Stimulated activated CD4-positive, alpha-beta T cell treated with anti-CD3 and anti-CD28 coated beads, Interleukin-4, amount 100 ng/mL, for 1 hour (primary cell): ENCODE measurements at regions not wholly inside any gene's neighbourhood (a gene's known extent, or its start where the extent isn't known, plus 50 kb on each side); places are given as distances from the start of the nearest gene placed in this dataset.

ENCODE experiments used
- DNase-seq: peaks from one replicate; pipeline ENCODE4 v3.0.0-alpha.2; 2020

DNA sequence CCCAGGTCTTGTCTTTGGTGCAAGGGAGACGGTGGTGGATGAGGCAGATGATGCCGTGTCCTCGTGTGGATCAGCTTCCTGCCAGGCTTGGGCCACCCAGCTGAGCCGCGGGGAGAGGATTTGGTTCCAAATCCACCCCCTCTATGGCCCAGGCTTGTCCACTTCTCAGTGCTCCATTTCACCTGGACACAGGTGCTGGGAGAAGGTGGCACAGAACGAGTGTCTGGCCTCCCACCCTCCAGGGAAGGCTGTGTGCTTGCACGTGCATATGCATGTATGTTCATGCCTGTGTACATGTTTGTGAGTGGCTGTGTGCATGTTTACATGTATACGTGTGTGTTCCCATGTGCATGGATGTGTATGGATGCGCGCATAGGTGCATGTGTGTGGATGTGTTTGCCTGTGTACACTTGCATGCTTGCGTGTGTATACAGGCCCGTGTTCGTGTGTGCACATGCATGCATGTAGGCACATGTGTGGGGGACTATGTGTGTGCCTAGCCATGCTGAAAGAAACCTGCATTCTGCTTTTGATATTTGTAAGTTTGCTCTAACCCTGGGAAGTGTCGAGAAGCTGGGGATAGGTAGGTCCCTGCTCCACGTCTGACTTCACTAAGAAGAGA is 196.3 kb downstream of the IRF8 start:
- no peak for DNase-seq

DNA sequence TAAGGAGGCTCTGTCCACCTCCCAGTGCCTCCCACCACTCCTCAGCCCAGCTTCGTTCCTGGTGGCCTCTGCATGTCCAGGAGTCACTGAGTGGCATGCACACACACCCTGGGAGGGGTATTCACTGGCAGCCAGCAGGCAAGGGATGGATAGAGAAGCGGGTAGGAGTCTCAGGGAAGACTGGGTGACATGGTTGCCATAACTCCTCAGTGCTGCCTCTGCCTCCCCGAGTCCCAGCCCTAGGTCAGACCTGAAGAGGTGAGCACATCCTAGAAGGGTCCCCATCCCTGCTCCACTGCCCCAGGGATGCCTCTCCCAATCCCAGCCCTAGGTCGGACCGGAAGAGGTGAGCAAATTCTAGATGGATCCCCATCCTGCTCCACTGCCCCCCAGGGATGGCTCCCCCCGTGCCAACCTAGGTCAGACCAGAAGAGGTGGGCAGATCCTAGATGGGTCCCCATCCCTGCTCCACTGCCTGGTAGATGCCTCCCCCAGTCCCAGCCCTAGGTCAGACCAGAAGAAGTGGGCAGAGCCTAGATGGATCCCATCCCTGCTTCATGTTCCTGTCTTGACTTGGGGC is 197.0 kb downstream of the IRF8 start:
- no peak for DNase-seq

DNA sequence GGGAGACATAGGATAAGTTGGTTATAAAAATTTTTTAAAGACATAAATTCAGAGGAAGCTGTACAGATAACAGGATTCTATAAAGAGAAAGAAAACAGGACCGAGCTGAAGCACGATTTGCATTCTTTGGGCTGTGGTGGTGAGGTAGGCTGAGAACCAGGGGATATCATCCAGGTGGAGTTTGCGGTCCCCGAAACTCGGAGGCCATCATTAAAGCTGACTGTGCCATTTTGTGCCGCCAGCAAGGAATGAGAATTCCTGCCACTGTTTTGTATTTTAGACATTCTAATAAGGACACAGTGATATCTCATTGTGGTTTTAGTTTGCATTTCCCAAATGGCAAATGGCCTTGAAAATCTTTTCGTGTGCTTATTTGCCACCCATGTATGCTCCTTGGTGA is 197.9 kb downstream of the IRF8 start:
- no peak for DNase-seq

DNA sequence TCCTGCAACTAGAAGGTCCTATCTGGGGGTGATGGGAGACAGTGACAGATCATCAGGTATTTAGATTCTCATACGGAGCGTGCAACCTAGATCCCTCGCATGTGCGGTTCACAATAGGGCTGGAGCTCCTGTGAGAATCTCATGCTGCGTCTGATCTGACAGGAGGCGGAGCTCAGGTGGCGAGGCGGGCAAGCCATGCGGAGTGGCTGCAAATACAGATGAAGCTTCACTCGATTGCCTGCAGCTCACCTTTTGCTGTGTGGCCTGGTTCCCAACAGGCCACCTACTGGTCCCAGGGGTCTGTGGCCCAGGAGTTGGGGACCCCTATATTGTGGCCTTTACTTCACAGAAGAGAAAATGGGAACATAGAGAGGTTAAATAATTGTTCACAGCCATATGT is 200.4 kb downstream of the IRF8 start:
- no peak for DNase-seq

DNA sequence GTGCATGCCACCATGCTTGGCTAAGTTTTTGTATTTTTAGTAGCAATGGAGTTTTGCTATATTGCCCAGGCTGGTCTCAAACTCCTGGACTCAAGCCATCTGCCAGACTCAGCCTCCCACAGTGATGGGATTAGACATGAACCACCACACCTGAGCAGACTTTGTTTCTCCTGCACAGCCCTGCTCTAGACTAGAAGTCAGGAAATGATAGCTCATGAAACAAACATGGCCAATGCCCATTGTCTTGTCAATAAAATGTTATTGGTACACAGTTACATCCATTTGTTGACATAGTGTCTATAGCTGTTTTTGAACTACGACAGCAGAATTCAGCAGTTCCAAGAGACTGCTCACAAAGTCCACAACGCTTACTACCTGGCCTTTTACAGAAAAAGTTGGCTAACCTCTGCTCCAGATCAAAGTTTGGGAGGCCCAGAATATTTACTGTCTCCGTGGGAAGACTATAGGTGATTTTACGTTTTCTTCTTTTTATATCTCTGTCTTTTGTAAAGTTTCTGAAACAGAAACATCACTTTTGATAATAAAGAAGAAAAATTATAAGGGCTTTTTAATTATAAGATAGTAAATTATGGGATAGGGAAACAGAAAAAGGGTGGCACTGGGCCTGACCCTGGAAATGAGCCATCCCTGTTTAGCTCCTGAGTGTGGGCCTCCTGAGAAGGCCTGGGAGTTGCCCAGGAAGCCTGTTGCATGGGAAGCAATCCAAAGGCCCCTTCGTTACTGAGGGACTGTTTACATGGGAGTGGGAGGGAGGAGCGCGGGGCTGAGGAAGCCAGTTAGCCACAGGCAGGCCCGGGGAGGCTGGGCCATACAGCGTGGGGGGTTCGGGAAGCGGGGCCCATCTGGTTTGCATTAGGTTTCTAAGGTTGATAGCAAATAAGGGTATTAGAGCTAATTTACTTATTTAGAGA is 201.5 kb downstream of the IRF8 start:
- no peak for DNase-seq

DNA sequence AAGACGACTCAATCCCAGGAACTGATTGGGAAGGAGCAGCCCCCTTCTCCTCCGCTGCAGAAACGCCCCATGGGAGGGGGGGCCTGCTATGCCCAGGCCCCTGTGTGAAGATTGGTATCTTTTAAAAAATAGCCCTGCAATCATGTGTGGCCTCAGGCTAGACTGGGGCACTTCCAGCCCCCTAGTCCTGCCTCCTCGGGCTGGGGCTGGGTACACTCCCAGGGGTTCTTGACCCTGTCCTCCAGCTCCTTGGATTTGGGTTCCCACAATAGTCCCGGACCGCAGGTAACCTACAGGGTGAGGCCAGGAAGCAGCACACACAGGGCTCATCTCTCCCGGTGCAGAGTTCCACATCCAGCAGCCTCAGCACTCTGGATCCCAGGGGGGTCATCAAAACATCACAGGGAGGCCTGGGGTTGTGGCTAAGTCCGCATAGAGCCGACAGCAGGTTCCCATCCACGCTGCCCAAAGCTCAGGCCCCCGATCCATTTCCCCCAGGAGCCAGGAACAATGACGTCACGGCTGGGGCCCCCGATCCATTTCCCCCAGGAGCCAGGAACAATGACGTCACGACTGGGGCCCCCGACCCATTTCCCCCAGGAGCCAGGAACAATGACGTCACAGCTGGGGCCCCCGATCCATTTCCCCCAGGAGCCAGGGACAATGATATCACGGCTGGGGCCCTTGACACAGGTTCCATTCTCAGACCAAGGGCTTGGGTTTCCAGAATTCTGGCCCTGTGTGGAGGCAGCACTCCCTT is 202.4 kb downstream of the IRF8 start:
- no peak for DNase-seq

DNA sequence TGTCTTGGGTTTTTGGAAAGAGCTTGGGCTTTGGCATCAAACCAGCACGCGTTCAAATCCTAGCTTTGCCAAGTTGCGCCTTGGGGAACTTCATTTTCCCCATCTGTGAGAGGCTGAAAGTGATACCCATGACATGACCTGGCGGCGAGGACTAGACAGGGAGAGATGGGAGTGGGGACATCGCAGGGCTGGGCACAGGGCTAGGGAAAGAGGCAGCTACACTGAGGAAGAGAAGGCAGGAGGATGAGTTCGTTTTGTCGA is 202.9 kb downstream of the IRF8 start:
- no peak for DNase-seq

DNA sequence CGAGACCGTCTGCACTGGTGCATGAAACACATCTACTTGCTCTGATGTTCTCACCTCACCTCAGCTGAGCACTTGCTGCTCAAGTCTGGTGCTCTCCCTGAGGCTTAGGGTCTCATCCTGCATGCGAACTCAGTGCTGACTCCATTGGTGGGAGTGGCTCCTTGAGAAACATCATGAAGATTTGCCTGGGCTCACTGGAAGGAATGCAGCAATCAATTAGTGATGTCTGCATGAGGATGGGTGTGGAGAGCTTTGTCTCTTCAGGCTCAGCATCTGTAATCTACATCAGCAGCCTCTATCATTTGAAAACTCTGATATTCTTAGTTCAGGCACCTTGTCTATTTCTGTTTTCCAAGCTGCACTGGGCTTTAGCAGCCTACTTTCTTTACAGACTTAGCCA is 204.4 kb downstream of the IRF8 start:
- no peak for DNase-seq

DNA sequence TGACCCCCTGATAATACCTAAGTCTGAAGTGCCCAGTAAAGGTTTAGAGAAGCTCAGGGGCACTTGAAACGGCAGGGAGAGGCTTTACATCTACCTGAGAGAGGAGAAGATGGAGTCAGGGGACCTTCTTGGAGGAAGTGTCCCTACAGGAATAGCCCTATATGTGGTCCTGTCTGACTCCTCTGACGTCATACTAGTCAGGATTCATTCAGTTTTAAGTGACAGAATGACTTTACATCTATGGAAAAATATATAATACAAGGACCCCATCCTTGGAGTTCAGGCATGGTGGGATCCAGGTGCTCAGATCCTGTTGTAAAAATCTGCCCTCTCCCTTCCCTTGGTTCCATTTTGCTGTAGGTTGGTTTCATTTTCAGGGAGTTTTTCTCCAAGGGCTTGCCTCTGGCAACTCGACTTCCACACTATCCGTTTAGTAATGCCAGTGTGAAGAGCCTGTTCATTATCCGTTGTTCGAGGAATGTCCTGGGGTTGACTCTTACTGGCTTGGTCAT is 205.6 kb downstream of the IRF8 start:
- no peak for DNase-seq

DNA sequence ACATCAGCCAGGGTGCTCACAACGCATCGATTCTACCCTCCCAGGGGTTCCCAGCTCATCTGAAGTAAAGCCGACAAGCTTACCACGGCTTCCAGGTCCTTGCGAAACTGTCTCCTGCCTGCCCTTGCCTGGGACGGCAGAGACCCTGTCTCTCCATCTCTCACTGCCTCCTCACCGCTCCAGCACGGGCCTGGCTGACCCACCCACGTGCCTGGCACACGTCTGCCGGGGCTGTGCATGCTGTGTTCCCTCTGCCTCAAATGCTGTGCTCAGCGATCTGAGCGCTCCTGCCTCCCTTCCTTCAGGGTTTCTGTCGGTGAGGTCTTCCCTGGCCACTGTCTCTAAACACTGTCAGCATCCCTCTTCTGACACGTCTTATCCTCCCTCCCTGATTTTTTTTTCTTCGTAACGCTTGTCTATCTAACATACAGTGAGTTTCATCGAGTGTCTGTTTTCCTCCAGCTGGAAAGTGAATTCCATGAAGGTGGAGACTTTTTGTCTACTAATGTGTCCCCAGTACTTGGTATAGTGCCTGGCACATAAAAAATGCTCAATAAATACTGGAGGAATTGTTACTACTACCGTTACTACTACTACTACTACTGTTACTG is 208.4 kb downstream of the IRF8 start:
- no peak for DNase-seq

DNA sequence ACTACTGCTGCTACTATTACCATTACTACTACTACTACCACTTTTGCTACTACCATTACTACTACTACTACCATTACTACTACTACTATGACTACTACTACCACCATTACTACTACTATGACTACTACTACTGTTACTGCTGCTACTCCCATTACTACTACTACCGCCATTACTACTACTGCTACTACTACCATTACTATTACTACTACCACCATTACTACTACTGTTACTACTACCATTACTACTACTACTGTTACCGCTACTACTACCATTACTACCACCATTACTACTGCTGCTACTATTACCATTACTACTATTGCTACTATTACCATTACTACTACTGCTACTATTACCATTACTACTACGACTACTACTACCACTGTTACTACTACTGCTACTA is 209.1 kb downstream of the IRF8 start:
- no peak for DNase-seq

DNA sequence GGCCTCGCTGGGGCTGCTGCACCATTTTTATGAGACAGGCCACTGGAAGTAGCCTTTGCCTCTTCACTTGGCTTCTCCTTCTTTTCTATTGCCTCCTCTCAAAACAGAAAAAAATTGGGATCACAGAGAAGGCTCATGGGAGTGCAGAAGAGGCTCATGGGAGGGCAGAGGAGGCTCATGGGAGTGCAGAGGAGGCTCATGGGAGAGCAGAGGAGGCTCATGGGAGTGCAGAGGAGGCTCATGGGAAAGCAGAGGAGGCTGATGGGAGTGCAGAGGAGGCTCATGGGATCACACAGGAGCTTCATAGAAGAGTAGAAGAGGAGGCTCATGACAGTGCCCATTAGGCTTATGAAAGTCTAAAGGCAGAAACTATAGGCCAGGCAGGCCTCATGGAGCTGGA is 211.2 kb downstream of the IRF8 start:
- no peak for DNase-seq

DNA sequence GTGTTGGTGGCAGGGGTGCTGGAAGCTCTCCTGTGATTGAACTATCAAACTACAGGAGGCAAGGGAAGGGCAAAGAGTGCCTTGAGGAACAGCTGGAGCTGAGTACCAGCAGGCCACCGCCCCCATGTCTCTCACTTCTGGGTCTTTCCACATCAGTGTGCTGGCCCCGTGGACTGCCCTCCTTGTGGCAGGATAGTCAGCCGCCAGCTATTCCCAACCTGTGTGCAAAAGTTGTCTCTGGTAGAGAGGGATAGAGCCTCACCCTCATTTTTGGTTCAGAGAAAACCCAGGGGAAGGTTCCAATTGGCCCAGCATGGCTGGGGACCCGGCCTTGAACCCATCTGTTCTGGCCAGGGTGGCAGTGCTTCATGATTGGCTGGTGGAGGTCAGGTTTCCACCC is 211.8 kb downstream of the IRF8 start:
- no peak for DNase-seq

DNA sequence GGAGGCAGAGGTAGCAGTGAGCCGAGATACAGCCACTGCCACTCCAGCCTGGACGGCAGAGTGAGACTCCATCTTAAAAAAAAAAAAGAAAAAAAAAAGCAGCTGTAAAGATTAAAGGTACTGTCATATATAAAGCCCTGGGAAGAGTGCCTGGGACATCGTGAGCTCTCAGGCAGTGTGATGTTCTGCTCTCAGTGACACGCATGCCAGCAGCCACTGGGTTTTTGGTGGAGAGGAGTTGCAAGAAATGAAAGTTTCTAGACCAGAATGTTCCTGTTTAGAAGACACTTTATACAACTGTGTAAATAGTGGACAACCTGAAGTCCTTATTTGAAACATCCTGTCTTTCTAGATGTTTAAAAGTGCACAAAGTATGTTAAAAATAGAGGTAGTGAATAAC is 213.2 kb downstream of the IRF8 start:
- no peak for DNase-seq

DNA sequence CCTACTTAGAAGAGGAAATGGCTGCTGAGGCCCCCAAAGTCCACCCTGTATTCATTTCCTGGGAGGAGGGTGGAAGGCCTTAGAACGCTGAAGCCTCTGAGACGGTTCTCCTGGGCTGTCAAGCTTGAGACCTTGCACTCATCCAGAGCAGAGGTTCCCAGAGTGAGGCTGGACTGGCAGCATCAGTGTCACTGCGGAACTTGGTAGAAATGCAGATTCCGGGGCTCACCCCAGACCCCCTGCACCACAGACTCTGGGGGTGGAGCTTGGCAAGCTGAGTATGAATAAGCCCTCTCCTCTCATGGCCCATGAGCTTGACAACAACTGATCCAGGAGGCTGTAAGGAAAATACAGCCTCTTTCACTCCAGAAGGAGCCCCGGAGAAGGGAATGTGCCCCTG is 218.3 kb downstream of the IRF8 start:
- no peak for DNase-seq

DNA sequence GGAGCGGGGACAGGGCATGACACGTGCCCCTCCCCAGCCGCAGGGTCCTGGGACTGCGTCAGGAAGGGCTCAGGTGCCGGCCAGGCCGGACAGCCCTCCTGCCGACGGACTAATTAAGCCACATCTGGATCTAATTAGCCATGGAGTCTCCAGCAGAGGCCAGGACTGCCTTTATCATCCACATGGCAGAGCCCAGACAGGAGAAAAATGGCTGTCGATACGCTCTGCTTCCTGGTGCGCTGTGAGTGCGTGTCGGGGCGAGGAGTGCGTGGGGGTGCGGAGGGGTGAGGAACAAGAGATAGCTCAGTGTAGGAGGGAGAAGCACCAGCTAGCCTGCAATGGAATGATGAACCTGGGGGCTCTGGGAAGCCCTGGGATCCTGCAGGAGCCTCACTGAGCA is 218.8 kb downstream of the IRF8 start:
- no peak for DNase-seq

DNA sequence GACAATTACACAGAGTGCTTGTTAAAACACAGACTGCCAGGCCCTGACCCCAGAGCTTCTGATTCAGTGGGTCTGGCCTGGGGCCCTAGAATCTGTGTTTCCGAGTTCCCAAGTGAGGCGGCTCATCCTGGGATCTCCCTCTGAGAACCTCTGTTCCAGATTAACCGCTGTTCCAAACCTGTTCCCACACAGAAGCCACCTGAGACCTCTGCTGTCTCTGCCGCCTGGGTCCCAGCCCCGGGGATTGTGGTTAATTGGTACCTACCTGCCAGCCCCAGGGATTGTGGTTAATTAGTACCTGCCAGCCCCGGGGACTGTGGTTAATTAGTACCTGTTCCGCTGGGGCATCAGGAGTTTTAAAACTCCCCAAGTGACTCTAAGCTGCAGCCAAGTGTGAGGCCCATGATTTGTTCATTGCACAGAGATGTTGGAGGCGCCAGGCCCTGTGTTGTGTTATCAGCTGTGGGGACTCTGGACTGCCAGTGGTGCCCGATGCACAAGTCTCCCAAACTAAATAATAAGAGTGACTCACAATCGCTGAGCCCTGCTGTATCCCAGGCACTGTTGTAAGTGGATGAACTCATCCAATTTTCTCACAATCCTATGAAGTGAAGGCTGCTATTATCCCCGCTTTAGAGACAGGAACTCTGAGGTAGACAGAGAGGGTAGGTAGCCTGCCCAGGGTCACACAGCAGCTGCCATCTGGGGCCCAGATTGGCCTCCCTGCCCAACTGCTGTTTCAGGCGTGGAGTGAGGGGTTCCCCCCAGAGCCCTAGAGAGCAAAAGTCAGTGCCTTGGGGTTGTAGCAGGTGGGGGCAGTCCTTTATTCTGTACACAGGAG is 219.7 kb downstream of the IRF8 start:
- DNase-seq = no peak

DNA sequence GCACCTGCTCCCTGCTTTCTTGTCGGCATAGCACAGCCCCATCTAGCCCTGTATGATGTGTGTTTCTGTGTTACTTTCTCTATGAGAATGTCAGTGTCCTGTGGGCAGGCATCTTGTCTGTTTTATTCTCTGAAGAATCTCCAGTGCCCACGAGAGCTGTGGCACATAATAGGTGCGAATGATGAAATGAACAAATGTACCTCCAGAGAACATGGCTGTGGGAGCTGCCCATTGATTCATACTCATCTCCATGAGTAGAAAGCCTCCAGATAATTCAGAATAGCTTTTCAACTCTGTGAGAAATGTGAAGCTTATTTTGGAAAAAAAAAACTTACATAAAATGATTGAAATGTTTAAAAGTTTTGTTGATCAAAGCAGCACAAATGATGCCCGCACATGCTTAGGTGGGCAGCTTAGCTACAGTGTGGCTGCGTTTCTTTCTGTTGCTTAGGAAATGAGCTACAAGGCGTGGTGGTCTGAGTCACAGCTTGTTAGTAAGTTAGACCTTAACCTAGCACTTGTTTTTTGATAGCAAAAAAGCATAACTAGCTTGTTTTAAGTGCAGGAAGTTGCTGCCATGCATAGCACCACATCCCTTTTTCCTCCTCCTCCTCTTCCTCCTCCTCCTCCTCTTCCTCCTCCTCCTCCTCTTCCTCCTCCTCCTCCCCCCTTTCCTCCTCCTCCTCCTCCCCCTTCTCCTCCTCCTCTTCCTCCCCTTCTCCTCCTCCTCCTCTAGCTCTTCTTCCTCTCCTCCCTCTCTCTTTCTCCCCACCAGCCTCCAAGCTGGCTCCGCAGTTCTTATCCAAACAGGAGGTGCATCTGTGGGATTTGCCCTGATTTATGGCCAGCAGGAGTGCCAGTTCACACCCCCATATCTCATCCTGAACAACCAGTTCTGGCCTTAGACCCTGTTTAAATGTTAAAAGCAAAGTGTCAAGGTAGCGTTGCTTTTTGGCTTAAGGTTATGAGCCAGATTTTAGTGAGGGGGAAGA is 221.5 kb downstream of the IRF8 start:
- DNase-seq = no peak

DNA sequence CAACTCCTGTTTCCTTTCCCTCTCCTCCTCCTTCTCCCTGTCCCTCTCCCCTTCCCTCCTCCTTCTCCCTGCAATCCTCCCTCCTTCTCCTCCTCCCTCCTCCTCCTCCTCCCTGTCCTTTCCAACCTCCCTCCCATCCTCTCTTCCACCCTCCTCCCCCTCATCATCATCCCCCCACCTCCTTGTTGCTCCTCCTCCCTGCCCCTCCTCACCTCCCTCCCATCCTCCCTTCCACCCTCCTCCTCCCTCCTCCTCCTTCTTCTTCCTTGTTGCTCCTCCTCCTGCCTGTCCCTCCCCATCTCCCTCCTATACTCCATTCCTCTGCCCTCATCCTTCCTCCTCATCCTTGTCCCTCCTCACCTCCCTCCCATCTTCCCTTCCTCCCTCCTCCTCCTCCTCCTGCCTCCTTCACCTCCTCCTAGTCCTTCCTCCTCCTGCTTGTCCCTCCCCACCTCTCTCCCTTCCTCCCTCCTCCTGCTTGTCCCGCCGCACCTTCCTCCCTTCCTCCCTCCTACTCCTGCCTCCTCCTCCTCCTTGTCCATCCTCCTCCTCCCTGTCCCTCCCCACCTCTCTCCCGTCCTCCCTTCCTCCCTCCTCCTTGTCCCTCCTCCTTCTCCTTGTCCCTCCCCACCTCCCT is 222.5 kb downstream of the IRF8 start:
- DNase-seq = no peak

DNA sequence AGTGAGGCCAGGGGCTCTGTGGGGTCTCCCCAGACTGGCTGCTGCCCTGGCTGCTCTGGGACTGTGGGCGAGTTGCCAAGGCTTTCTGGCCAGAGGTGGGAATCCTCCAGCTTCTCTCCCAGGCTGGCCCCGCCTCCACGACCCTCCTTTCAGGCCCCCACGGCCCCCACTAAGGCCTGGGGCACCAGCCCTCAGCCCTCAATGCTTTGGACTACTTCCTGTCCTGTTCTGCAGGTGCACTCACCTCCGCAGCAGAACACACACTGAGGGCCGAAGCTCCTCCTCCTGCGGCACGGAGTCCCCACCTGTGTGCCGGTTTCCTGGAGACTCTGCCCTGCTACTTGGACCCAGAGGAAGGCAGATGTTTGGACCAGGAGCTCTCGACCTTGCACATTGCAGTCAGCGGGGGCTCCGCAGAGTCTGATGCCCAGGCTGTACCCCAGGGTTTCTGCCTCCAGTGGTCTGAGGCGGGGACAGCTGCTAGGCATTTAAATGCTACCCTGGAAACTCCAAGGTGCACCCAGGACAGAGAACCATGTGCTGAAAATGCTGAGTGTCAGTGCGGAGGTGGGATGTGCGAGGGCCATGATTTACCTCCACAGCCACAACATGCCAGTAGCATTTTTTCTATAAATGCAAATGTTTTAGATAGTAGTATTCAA is 223.8 kb downstream of the IRF8 start:
- no peak for DNase-seq
